NCI-H510A (cell line): ENCODE measurements at regions not wholly inside any gene's neighbourhood (a gene's known extent, or its start where the extent isn't known, plus 50 kb on each side); places are given as distances from the start of the nearest gene placed in this dataset.

Experiments
- DNase-seq: peaks from one replicate; lab custom pipeline; 2025; lab: John Stamatoyannopoulos, UW

GRCh38 chr1:192099328-192099727, 58.9 kb upstream of the RGS18 start:
- DNase-seq: no peak

GRCh38 chr1:192100686-192101468, 57.4 kb upstream of the RGS18 start:
- DNase-seq: no peak

GRCh38 chr1:192104128-192104527, 54.1 kb upstream of the RGS18 start:
- DNase-seq: no peak

GRCh38 chr1:192104852-192105251, 53.4 kb upstream of the RGS18 start:
- no peak for DNase-seq

GRCh38 chr1:192108161-192108560, 50.1 kb upstream of the RGS18 start:
- DNase-seq: no peak
